ENCODE measurements at regions not wholly inside any gene's neighbourhood (a gene's known extent, or its start where the extent isn't known, plus 50 kb on each side); places are given as distances from the start of the nearest gene placed in this dataset.
"Not testable (repeated sequence)": the region's sequence is repeated elsewhere in the genome, so short reads cannot be mapped to it uniquely, and the experiment has no call there.

GRCh38 chr12:68478516-68479260 lies 132.0 kb upstream of the RAP1B start:
- Histone ChIP-seq H3K27ac (ENCODE audit: low read length) (peak overlapping the region; percentile 72), H3K36me3 (ENCODE audit: control insufficient read depth in 2 of 2, insufficient read depth in 2 of 2, low read length in 2 of 2) (no peaks in the 10 kb centered on the region), H3K27me3 (ENCODE audit: control insufficient read depth in 1 of 2, insufficient read depth in 2 of 2, low read length in 2 of 2) (no peaks in the 10 kb centered on the region), H3K4me3 (ENCODE audit: low read length in 2 of 2) (peak overlapping the region in 1 of 2 donors; percentile 21), H3K9me3 (ENCODE audit: control insufficient read depth in 2 of 2, low read length in 2 of 2) (no peaks in the 10 kb centered on the region), H3K4me1 (ENCODE audit: control insufficient read depth, insufficient read depth, low read length) (peaks cover 17% of the 10 kb centered on the region), H3K9ac (ENCODE audit: low read length in 2 of 2) (peak overlapping the region in 1 of 2 donors; percentile 52)

GRCh38 chr12:68479261-68479895 lies 131.3 kb upstream of the RAP1B start:
- Histone ChIP-seq H3K27me3 (ENCODE audit: control insufficient read depth in 1 of 2, insufficient read depth in 2 of 2, low read length in 2 of 2) (no peaks in the 10 kb centered on the region), H3K9ac (ENCODE audit: low read length in 2 of 2) (peak overlapping the region; percentile 37 to 52), H3K4me3 (ENCODE audit: low read length in 2 of 2) (peak overlapping the region in 1 of 2 donors; percentile 21), H3K27ac (ENCODE audit: low read length) (peak overlapping the region; percentile 72), H3K9me3 (ENCODE audit: control insufficient read depth in 2 of 2, low read length in 2 of 2) (no peaks in the 10 kb centered on the region), H3K36me3 (ENCODE audit: control insufficient read depth in 2 of 2, insufficient read depth in 2 of 2, low read length in 2 of 2) (no peaks in the 10 kb centered on the region), H3K4me1 (ENCODE audit: control insufficient read depth, insufficient read depth, low read length) (peaks cover 17% of the 10 kb centered on the region)

- H3K27ac ChIP-seq (ENCODE audit: low read length): peak overlapping the region; percentile 72
These were observed 130.8 kb upstream of the RAP1B start for GRCh38 chr12:68479896-68480291.

GRCh38 chr12:68480526-68480925 lies 130.2 kb upstream of the RAP1B start:
- H3K9me3 ChIP-seq (ENCODE audit: control insufficient read depth in 2 of 2, low read length in 2 of 2): no peaks in the 10 kb centered on the region
- H3K4me1 ChIP-seq (ENCODE audit: control insufficient read depth, insufficient read depth, low read length): peaks cover 17% of the 10 kb centered on the region
- peak overlapping the region; percentile 72 for H3K27ac ChIP-seq (ENCODE audit: low read length)
- no peak overlapping the region for H3K9ac ChIP-seq (ENCODE audit: low read length in 2 of 2)
- H3K4me3 ChIP-seq (ENCODE audit: low read length in 2 of 2): no peak overlapping the region
- no peaks in the 10 kb centered on the region for H3K36me3 ChIP-seq (ENCODE audit: control insufficient read depth in 2 of 2, insufficient read depth in 2 of 2, low read length in 2 of 2)
- H3K27me3 ChIP-seq (ENCODE audit: control insufficient read depth in 1 of 2, insufficient read depth in 2 of 2, low read length in 2 of 2): no peaks in the 10 kb centered on the region

More at GRCh38 chr12:68479896-68480291, 130.8 kb upstream of the RAP1B start:
- Histone ChIP-seq H3K9ac (ENCODE audit: low read length in 2 of 2) (peak overlapping the region in 1 of 2 donors; percentile 52), H3K4me1 (ENCODE audit: control insufficient read depth, insufficient read depth, low read length) (peaks cover 17% of the 10 kb centered on the region), H3K4me3 (ENCODE audit: low read length in 2 of 2) (peak overlapping the region in 1 of 2 donors; percentile 17), H3K27me3 (ENCODE audit: control insufficient read depth in 1 of 2, insufficient read depth in 2 of 2, low read length in 2 of 2) (no peaks in the 10 kb centered on the region), H3K36me3 (ENCODE audit: control insufficient read depth in 2 of 2, insufficient read depth in 2 of 2, low read length in 2 of 2) (no peaks in the 10 kb centered on the region), H3K9me3 (ENCODE audit: control insufficient read depth in 2 of 2, low read length in 2 of 2) (no peaks in the 10 kb centered on the region)

- Histone ChIP-seq H3K27ac (ENCODE audit: low read length) (no peak overlapping the region), H3K27me3 (ENCODE audit: control insufficient read depth in 1 of 2, insufficient read depth in 2 of 2, low read length in 2 of 2) (no peaks in the 10 kb centered on the region)
These were observed 129.3 kb upstream of the RAP1B start for GRCh38 chr12:68481181-68481941.

GRCh38 chr12:68482014-68482413 lies 128.7 kb upstream of the RAP1B start:
- no peak overlapping the region for H3K4me3 ChIP-seq (ENCODE audit: low read length in 2 of 2)
- H3K9ac ChIP-seq (ENCODE audit: low read length in 2 of 2): no peak overlapping the region
- no peaks in the 10 kb centered on the region for H3K27me3 ChIP-seq (ENCODE audit: control insufficient read depth in 1 of 2, insufficient read depth in 2 of 2, low read length in 2 of 2)
- H3K27ac ChIP-seq (ENCODE audit: low read length): no peak overlapping the region
- H3K9me3 ChIP-seq (ENCODE audit: control insufficient read depth in 2 of 2, low read length in 2 of 2): no peaks in the 10 kb centered on the region
- peaks cover 17% of the 10 kb centered on the region for H3K4me1 ChIP-seq (ENCODE audit: control insufficient read depth, insufficient read depth, low read length)
- no peaks in the 10 kb centered on the region for H3K36me3 ChIP-seq (ENCODE audit: control insufficient read depth in 2 of 2, insufficient read depth in 2 of 2, low read length in 2 of 2)

More at GRCh38 chr12:68481181-68481941, 129.3 kb upstream of the RAP1B start:
- no peaks in the 10 kb centered on the region for H3K9me3 ChIP-seq (ENCODE audit: control insufficient read depth in 2 of 2, low read length in 2 of 2)
- H3K9ac ChIP-seq (ENCODE audit: low read length in 2 of 2): no peak overlapping the region
- H3K36me3 ChIP-seq (ENCODE audit: control insufficient read depth in 2 of 2, insufficient read depth in 2 of 2, low read length in 2 of 2): no peaks in the 10 kb centered on the region
- peaks cover 17% of the 10 kb centered on the region for H3K4me1 ChIP-seq (ENCODE audit: control insufficient read depth, insufficient read depth, low read length)
- no peak overlapping the region for H3K4me3 ChIP-seq (ENCODE audit: low read length in 2 of 2)

GRCh38 chr12:68482660-68483059 lies 128.0 kb upstream of the RAP1B start:
- Histone ChIP-seq H3K4me3 (ENCODE audit: low read length in 2 of 2) (no peak overlapping the region), H3K36me3 (ENCODE audit: control insufficient read depth in 2 of 2, insufficient read depth in 2 of 2, low read length in 2 of 2) (no peaks in the 10 kb centered on the region), H3K9me3 (ENCODE audit: control insufficient read depth in 2 of 2, low read length in 2 of 2) (no peaks in the 10 kb centered on the region), H3K4me1 (ENCODE audit: control insufficient read depth, insufficient read depth, low read length) (peaks cover 17% of the 10 kb centered on the region), H3K27me3 (ENCODE audit: control insufficient read depth in 1 of 2, insufficient read depth in 2 of 2, low read length in 2 of 2) (no peaks in the 10 kb centered on the region), H3K27ac (ENCODE audit: low read length) (no peak overlapping the region), H3K9ac (ENCODE audit: low read length in 2 of 2) (no peak overlapping the region)

- Histone ChIP-seq H3K9me3 (ENCODE audit: control insufficient read depth in 2 of 2, low read length in 2 of 2) (no peaks in the 10 kb centered on the region), H3K36me3 (ENCODE audit: control insufficient read depth in 2 of 2, insufficient read depth in 2 of 2, low read length in 2 of 2) (no peaks in the 10 kb centered on the region), H3K4me1 (ENCODE audit: control insufficient read depth, insufficient read depth, low read length) (peaks cover 9% of the 10 kb centered on the region), H3K27ac (ENCODE audit: low read length) (no peak overlapping the region), H3K27me3 (ENCODE audit: control insufficient read depth in 1 of 2, insufficient read depth in 2 of 2, low read length in 2 of 2) (no peaks in the 10 kb centered on the region), H3K4me3 (ENCODE audit: low read length in 2 of 2) (no peak overlapping the region), H3K9ac (ENCODE audit: low read length in 2 of 2) (no peak overlapping the region)
These were observed 126.9 kb upstream of the RAP1B start for GRCh38 chr12:68483592-68484383.

- not testable (repeated sequence) for H3K27ac ChIP-seq (ENCODE audit: low read length); H3K9me3 ChIP-seq (ENCODE audit: control insufficient read depth in 2 of 2, low read length in 2 of 2); H3K4me3 ChIP-seq (ENCODE audit: low read length in 2 of 2); H3K9ac ChIP-seq (ENCODE audit: low read length in 2 of 2); H3K27me3 ChIP-seq (ENCODE audit: control insufficient read depth in 1 of 2, insufficient read depth in 2 of 2, low read length in 2 of 2); H3K4me1 ChIP-seq (ENCODE audit: control insufficient read depth, insufficient read depth, low read length); H3K36me3 ChIP-seq (ENCODE audit: control insufficient read depth in 2 of 2, insufficient read depth in 2 of 2, low read length in 2 of 2)
These were observed 126.1 kb upstream of the RAP1B start for GRCh38 chr12:68484578-68484977.

GRCh38 chr12:68486449-68486848 lies 124.2 kb upstream of the RAP1B start:
- not testable (repeated sequence) for H3K4me3 ChIP-seq (ENCODE audit: low read length in 2 of 2); H3K4me1 ChIP-seq (ENCODE audit: control insufficient read depth, insufficient read depth, low read length); H3K9me3 ChIP-seq (ENCODE audit: control insufficient read depth in 2 of 2, low read length in 2 of 2); H3K27ac ChIP-seq (ENCODE audit: low read length); H3K9ac ChIP-seq (ENCODE audit: low read length in 2 of 2); H3K36me3 ChIP-seq (ENCODE audit: control insufficient read depth in 2 of 2, insufficient read depth in 2 of 2, low read length in 2 of 2); H3K27me3 ChIP-seq (ENCODE audit: control insufficient read depth in 1 of 2, insufficient read depth in 2 of 2, low read length in 2 of 2)
